ENCODE measurements at regions not wholly inside any gene's neighbourhood (a gene's known extent, or its start where the extent isn't known, plus 50 kb on each side); places are given as distances from the start of the nearest gene placed in this dataset.
"Not testable (repeated sequence)": the region's sequence is repeated elsewhere in the genome, so short reads cannot be mapped to it uniquely, and the experiment has no call there.

DNA sequence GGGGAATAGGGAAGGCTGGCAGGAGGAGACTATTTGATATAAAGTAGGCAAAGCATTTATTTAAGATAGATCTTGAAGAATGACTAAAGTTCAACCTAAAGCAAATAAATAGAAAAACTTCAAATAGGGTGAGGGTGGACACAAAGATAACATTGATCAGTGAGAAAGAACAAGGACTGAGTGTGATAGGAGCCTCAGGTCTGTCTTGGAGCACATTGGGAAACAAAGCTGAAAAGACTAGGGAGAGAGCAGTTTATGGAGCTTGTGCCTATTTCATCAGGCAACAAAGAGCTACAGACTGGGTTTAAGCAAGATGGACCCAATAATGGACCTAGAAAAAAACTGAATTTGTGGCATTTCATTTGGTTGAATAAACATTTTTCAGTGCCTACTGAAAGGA is 425.6 kb downstream of the SMARCA1 start:
- no peak for DNase-seq
- intact Hi-C loops (cut with DNase I, micrococcal nuclease) = no loop called here
- ATAC-seq = no peak

DNA sequence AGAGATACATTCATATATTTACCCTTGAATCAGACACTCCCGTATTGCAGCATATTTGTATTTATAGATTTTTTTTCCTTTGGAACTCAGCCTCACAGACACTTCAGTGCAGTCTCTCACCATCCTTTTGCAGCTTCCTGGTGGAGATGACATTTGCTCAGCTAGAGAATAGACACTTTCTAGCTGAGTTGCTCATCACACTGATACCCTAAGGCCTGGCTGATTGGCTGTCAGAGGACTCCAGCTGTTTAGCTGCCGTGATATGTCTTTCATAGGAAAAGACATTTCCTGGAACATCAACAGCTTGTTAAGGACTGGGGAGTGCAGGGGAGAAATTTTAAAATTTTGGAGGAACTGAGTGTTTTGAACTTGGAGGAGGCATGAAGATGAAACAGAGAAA is 429.6 kb downstream of the SMARCA1 start:
- ATAC-seq = no peak
- no peak for DNase-seq
- intact Hi-C loops (cut with DNase I, micrococcal nuclease) = no loop called here

DNA sequence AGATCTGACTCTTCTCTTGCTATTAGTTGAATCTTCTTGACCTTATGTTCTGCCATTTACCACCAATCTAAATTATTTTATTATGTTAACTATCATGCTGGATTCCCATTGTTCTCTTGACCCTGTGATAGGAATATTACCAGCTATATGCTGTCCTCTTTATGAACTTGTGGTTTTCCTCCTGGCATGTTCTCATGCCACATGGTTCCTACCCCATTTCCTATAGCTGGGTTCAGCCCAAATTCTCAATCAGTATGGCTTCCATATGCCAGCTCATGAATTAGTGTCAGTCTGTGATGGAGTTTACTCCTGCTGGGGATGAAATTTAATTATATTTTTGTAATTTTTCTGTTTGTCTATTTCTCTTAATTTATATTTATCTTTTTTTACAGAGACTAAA is 430.5 kb downstream of the SMARCA1 start:
- intact Hi-C loops (cut with DNase I, micrococcal nuclease) = no loop called here
- DNase-seq (no peak), ATAC-seq (no peak)

DNA sequence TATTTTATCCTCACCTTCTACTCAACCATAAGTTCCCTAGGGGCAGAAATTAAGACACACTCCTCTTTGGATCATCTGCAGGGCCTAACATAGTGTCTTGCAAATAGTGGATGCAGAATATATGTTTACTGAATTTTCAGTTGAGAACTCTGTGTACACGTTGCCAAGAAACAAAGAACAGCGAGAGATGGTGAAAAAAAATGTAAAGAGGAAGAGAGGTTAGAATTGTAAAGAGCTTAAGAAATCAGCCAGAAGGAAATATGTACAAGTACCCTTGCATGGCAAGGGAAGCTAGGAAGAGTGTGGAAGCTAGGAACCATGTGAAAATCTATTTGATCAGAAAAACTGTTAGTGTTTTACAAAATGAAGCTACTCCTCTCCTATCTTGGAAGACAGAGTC is 431.0 kb downstream of the SMARCA1 start:
- intact Hi-C loops (cut with DNase I, micrococcal nuclease) = no loop called here
- ATAC-seq (no peak), DNase-seq (no peak)

DNA sequence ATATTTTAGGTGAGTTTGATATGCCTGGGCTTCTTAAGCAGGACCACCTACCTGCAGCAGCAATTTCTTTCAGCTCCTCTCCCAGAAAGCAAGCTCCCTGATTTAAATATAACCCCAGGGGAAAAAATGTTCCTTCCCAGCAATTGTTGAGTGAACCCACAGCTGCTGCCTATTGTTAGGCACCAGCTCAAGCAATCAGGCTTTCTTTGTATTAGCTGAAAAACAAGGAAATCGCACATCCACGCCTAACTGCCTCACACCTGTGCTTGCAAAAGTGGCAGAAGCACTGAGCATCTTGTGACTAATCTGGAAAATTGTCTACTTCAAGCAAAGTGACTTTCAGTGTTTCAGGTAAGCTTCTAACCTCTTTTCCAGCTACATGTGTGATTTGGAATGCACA is 432.2 kb downstream of the SMARCA1 start:
- intact Hi-C loops (cut with DNase I, micrococcal nuclease) = no loop called here
- DNase-seq (no peak), ATAC-seq (no peak)

DNA sequence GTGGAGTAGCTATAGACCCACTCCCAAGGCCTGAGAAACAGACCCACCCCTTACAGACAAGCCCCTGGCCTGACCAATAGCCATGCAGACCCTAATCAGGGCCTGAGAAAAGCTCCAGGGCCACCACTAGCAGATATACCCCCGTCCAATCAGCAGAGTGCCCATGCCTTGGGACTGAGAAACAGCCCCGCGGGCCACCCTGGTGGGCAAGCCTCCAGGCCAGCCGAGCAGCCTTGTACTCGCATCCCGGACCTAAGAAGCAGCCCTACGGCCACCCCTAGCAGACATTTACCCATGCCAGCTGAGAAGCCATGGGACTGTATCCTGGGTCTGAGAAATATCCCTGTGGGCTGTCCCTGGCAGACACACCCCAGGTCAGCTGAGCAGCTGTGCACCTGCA is 436.5 kb downstream of the SMARCA1 start:
- DNase-seq = no peak
- ATAC-seq = no peak
- intact Hi-C loops (cut with DNase I, micrococcal nuclease) = no loop called here

DNA sequence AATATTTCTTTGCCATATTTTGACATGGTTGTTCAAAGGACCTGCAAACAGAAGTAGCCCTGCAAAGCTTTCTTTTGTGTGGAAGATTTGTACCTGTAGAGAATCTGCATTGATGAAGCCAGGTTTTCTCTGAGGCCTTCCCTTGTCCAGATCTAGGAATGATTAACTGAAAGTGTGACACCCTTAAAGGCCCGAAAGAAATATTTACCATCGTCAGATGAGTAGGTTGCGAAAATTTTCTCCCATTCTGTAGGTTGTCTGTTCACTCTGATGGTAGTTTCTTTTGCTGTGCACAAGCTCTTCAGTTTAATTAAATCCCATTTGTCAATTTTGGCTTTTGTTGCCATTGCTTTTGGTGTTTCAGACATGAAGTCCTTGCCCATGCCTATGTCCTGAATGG is 439.0 kb downstream of the SMARCA1 start:
- intact Hi-C loops (cut with DNase I, micrococcal nuclease); DNase-seq; ATAC-seq: not testable (repeated sequence)

DNA sequence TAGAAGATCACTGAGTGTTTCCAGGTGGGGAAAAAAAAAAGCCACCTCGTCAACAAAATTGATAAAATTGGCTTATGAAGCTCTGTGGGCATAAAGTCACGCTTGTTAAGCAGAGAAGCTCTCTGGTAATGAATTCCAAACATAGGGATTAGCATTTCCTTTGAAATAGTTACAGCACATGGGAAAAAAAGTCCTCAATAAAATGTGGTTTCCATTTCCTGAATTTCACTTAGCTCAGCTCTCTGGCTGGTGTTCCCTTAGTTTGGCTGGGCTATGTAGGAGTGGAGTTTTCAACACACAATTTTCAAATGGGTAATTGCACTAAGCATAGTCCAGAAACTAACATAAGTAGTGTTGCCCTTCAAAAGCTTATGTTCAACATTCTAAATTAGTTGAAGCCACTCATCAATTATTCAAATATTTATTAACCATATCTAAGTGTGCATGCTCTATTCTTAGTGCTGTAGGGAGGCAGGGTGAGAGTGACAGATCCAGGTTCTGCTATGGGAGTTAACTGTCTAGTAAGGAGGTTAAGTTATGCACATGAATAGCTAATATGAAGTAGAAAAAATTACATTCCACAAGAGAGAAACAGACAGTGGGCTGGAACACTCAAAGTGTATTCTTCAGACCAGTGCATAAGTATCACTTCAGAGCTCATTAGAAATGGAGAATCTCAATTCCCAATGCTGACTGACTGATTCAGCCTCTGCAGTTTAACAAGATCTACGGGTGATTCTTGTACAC is 445.7 kb downstream of the SMARCA1 start:
- intact Hi-C loops (cut with DNase I, micrococcal nuclease) = no loop called here
- DNase-seq = no peak
- no peak for ATAC-seq

DNA sequence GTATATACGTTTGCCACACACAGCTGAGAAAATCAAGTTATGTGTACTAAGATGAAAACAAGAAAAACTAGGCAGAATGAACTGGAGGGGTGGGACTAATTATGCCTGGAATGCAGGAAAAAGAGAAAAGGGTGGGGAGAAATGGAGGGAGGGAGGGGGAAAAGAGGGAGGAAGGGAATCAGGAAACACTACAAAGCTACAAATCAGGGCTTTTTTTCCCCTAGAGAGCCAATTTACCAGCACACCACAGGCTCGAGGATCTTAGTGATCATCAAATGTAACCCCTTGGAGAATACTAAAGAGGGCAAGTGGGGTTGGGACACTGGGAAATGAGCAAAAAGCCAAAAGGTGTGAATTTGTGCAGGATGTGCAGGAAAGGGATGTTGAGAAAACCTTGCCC is 451.9 kb downstream of the SMARCA1 start:
- ATAC-seq = no peak
- intact Hi-C loops (cut with DNase I, micrococcal nuclease) = no loop called here
- no peak for DNase-seq

DNA sequence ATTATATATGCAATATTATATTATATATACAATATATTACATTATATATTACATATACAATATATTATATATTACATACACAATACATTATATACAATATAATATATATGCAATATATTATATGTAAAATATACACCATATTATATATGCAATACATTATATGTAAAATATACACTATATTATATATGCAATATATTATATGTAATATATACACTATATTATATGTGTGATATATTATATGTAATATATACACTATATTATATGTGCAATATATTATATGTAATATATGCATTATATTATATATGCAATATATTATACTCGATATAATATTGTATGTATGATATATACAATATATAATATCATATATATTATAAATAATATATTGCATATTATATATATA is 457.4 kb downstream of the SMARCA1 start:
- intact Hi-C loops (cut with DNase I, micrococcal nuclease) = no loop called here
- DNase-seq = no peak
- no peak for ATAC-seq

DNA sequence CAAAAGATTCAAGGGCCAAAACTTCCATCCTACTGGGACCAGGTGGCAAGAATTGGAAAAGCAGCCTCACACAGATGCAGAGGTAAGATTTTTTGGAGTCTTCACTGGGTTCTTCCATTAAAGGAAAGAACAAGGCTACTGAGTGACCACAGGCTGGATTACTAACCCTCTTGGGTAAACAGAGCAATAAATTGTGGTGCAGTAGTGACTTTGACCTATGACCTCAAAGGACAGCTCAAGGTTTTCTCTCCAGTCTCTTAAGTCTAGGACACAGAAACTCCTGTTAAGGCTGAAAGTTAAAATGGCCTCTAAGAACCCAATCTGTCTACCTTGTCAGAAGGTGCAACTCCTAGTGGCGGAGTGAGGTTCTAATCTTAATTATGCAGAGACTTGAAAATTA is 464.9 kb downstream of the SMARCA1 start:
- DNase-seq (no peak), ATAC-seq (no peak)
- intact Hi-C loops (cut with DNase I, micrococcal nuclease) = no loop called here

DNA sequence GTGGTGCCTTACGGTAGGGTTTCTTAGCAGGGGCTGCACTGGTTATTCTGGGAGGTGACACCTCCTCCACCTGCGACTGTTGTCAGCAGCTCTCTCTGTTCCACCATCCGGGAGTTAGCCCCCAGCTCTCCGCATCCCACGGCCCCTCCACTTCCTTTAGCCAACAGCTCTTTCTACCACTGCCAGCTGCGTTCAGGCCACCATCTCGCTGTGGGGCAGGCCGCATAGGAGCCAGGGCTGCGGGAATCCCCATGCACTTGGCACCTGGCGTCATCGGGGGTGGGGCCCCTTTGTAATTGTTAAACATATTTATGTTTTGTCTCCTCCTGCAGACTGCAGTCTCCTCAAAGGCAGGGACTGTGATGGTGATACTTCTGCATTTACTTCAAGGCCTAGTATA is 480.2 kb downstream of the SMARCA1 start:
- ATAC-seq (no peak), DNase-seq (no peak)
- intact Hi-C loops (cut with DNase I, micrococcal nuclease) = no loop called here

DNA sequence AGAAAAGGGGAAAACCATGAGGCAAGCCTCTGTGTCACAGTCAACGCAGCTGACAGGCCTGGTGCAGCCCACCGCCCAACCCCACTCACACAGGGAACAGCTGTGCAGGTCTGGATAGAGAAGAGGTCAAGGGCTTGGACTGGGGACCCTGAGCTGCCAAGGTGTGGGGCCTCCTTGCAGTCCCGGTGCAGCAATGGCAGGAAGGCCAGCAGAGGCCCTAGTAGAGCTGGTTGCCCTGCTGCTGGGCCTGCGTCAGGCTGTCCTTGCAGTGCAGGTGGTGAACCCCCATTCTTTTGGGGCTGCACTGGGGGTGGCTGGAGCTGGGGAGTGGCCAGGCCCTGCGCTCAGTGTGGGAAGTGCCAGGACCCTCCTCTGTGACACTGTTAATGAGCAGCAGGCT is 482.0 kb downstream of the SMARCA1 start:
- no peak for DNase-seq
- intact Hi-C loops (cut with DNase I, micrococcal nuclease) = no loop called here
- ATAC-seq = no peak

DNA sequence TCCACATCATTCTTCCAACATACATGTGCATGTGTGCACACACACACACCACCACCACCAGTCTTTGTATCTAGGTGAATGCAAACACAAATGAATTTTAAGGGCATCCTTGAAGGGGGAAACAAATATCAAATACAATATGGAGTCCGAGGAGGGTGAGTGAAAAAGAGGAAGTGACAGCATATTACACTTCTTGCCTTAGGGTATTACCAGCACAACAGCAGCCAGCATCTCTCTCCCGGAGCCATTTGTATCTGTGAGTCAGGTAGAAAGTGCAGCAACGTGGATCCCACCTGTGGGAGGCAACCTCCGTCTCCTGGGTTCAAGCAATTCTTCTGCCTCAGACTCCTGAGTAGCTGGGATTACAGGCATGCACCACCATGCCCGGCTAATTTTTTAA is 483.2 kb downstream of the SMARCA1 start:
- intact Hi-C loops (cut with DNase I, micrococcal nuclease) = no loop called here
- no peak for ATAC-seq
- no peak for DNase-seq

DNA sequence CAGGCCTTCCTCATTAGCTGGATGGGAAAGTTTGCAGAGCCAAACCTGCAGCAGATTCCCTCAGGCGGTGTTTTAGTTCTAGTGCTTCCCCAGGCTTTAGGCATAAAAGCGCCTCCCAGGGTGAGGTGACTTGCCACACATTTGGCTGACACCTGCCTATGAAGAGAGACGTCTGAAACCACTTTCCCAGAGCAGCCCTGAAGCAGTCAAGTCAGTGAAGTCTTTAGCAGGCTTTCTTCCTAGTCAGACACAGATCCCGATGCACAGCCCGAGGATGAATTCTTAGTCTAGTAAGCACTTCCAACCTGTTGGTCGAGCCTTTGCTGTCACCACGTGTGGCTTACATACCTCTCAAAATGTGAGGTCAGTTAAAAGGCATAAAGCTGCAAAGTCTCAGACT is 484.1 kb downstream of the SMARCA1 start:
- DNase-seq = no peak
- no peak for ATAC-seq
- intact Hi-C loops (cut with DNase I, micrococcal nuclease) = no loop called here

DNA sequence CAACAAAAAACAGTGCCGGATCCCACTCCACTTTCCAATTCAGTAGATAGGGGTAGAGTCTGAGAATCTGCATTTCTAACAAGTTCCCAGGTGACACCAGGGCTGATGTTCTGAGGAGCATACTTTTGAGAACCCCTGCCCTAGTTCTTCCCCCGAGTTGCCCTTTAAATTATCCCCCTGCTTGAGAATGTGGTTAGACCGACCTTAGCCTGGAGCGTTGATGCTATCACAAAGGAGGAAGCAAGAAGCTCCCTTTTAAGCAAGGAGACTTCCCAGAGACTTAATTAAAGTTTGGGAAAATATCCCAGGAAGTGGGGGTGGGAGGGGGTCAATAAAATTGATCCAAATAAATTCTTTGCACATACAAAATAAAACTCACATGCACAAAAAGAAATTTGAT is 485.9 kb downstream of the SMARCA1 start:
- ATAC-seq = no peak
- intact Hi-C loops (cut with DNase I, micrococcal nuclease) = no loop called here

DNA sequence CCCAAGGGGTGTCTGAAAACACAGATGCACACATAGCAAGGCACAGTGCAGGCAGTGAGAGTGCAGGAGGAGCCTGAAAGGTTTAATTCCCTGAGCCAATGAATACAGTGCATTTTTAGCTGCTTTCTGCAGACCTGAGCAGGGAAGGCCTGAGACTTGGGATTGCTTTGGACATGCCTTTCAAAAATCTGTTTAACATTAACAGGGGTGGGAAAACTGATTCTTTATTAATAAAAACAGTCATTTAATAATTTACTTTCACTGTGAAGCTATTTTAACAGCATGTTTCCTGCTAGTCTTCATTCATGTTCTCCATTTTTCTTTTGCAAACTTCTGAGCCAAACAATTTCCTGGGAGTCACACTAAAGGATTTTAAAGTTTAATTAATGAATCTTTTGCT is 488.1 kb downstream of the SMARCA1 start:
- no peak for ATAC-seq
- intact Hi-C loops (cut with DNase I, micrococcal nuclease) = no loop called here
- no peak for DNase-seq

More for the DNA sequence above, 485.9 kb downstream of the SMARCA1 start:
- DNase-seq = no peak

DNA sequence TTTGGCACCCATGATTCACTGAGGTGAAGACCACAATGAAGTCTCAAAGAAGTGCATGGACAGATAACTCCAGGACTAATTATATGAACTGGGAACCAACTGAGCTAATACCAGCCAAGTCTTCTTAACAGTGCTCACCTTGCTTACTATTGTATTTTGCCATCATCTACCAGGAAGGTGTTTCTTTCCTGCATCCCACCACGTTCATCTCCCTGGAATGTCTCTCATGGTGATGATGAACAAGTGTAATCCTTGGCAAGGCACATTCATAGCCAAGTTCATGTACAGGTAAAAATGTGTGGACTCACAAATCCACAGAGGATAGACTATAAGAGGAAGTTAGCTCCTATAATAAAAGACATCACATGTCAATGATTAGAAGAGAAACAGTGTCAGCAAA is 489.1 kb downstream of the SMARCA1 start:
- ATAC-seq (no peak), DNase-seq (no peak)
- intact Hi-C loops (cut with DNase I, micrococcal nuclease) = no loop called here

DNA sequence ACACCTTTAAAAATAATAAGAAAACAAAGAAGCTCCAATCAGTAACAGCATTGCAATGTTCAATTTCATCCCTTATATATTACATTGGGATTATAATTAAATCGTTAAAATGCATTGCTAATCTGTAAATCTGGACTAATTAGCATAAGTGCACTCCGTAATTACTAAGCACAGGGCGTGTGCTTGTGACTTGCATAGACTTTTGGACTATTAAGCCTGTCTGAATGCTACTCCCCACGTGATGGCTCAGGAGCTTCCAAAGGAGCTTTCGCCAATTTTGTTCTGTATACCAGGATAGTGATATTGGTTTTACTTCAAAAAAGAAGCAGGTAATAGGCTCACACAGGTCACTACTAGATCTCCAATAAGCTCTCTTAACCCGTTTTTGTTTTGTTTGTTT is 497.1 kb downstream of the SMARCA1 start:
- intact Hi-C loops (cut with DNase I, micrococcal nuclease) = no loop called here
- ATAC-seq (no peak), DNase-seq (no peak)

DNA sequence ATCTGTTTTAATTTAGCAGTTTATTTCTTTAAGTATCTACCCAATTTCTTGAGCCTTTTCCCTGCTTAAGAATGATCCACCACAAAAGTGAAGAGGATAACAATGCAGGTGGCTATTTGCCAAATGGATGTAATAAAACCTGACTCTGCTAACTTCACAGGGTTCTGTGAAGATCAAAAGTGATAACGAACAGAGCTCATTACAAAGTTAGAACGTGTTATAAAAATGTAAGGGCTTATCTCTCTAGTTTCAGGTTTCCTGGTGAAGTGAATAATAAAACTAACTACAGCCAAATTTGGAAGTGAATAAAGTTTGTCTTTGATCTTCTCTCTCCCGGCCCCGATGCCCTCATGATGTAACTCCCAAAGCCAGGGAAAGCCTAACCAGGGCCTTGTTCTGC is 497.9 kb downstream of the SMARCA1 start:
- no peak for DNase-seq
- no peak for ATAC-seq

DNA sequence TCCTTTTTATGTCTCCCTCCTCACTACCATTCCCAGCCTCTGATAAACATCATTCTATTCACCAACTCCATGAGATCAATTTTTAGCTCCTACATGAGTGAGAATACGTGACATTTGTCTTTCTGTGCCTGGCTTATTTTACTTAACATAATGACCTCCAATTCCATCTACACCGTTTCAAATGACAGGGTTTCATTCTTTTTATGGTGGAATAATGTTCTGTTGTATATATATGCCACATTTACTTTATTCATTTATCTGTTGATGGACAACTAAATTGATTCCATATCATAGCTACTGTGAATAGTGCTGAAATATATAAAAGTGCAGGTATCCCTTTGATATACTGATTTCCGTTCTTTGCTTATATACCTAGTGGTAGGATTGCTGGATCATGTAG is 503.9 kb downstream of the SMARCA1 start:
- intact Hi-C loops (cut with DNase I, micrococcal nuclease) = no loop called here
- DNase-seq (no peak), ATAC-seq (no peak)

More for the DNA sequence above, 497.9 kb downstream of the SMARCA1 start:
- intact Hi-C loops (cut with DNase I, micrococcal nuclease) = no loop called here

Measured in left colon (tissue), 2 donors.